Heart left ventricle (tissue), 16 donors: ENCODE measurements at regions not wholly inside any gene's neighbourhood (a gene's known extent, or its start where the extent isn't known, plus 50 kb on each side); places are given as distances from the start of the nearest gene placed in this dataset.

Source experiments
- ATAC-seq, 4 donors: fragments of 200-7000 bp; cut with Tn5 transposase; one replicate each; pipeline ENCODE4 v1.9.1; 2020 to 2022; ENCODE audit warnings: moderate library complexity in 4 of 4, mild to moderate bottlenecking in 3 of 4, moderate number of reproducible peaks in 1 of 4
- DNase-seq, 5 donors: peaks; one replicate each; pipeline ENCODE4 v3.0.0-alpha.2; 2020
- H3K27ac ChIP-seq, 12 donors: fragments of 200-600 bp; sonication (generic) in 4 of 12; one replicate each; pipeline versions ENCODE4 v1.5.0 to v1.8.0; 2016 to 2022; ENCODE audit warnings: mild to moderate bottlenecking in 2 of 12
- H3K27me3 ChIP-seq, 9 donors: fragments of 200-600 bp; sonication (generic) in 2 of 9; one replicate each; pipeline versions ENCODE4 v1.5.1 to v1.8.0; 2016 to 2022; ENCODE audit warnings: mild to moderate bottlenecking in 3 of 9
- H3K36me3 ChIP-seq, 9 donors: fragments of 200-600 bp; sonication (generic) in 2 of 9; one replicate each; pipeline versions ENCODE4 v1.5.0 to v1.8.0; 2018 to 2022; ENCODE audit warnings: mild to moderate bottlenecking in 2 of 9
- H3K4me1 ChIP-seq, 12 donors: fragments of 200-600 bp; sonication (generic) in 4 of 12; one replicate each; pipeline versions ENCODE4 v1.5.0 to v1.8.0; 2016 to 2022; ENCODE audit warnings: mild to moderate bottlenecking in 3 of 12
- H3K4me3 ChIP-seq, 12 donors: fragments of 200-600 bp; sonication (generic) in 4 of 12; one replicate each; pipeline versions ENCODE4 v1.5.0 to v1.8.0; 2017 to 2022; ENCODE audit warnings: mild to moderate bottlenecking in 9 of 12, moderate library complexity in 4 of 12
- H3K9me3 ChIP-seq, 12 donors: fragments of 200-600 bp; sonication (generic) in 4 of 12; one replicate each; pipeline versions ENCODE4 v1.5.0 to v1.8.0; 2016 to 2022; ENCODE audit warnings: mild to moderate bottlenecking in 1 of 12
- POLR2A ChIP-seq, 2 donors: fragments of 450-650 bp; IDR thresholded peaks; one replicate each; pipeline ENCODE4 v1.6.1; 2017; ENCODE audit warnings: antibody characterized with exemption in 2 of 2, mild to moderate bottlenecking in 2 of 2, moderate library complexity in 2 of 2
- WGBS, 4 donors: extraction: QIAGEN DNeasy Blood & Tissue Kit in 2 of 4; methylation state at CpG; one replicate each; pipeline versions ENCODE4 v1.1.5 to v1.1.7; 2013 to 2018; 5-methylcytosine and 5-hydroxymethylcytosine counted together
- intact Hi-C, 10 donors: fragments of 100-400 bp; cut with DNase I; formaldehyde crosslinking; loops; one replicate each; pipeline versions ENCODE4 v1.11.1 to v1.14.2; 2022
- TF ChIP-seq, protein P1 (sequence below), 12 donors: fragments of 200-600 bp; sonication (generic) in 4 of 12; IDR thresholded peaks; one replicate each; pipeline versions ENCODE4 v1.5.0 to v1.8.0; 2018 to 2022; ENCODE audit warnings: antibody characterized with exemption in 12 of 12, mild to moderate bottlenecking in 5 of 12
- donor health status: ischemic (EF 13 %, LVEDD 7.1; RV severe dilation, severe dysfunction).
- donor health status: healthy with polysubstance abuse.
- donor health status: DM: no; HTN: yes; CAD: no.
- donor health status: DM: no; HTN: no; CAD: no.
- donor health status: ischemic (EF 25% LVEDD 6.9; RV normal size, moderate dysfunction).
- donor health status: ischemic (EF 25% LVEDD 5.7; RV mildly dilated, moderate dysfunction).
- donor health status: healthy.
- donor health status: DM: yes; HTN: yes; CAD: no.
- donor health status: ischemic (EF 35%, LVEDD 5.7; RV mildly dilated, moderate dysfunction).
- donor health status: nonischemic (EF 11% LVEDD 7.7; RV severe dilation, severe dysfunction).
- donor health status: DM: yes; HTN: yes; CAD: no.
- donor health status: PGD.
- donor health status: ischemic (EF 29% LVEDD 5.4; RV normal size, mild dysfunction).
- donor health status: nonischemic (EF 23%, LVEDD 6.1; RV moderate dilation, normal function).

DNA sequence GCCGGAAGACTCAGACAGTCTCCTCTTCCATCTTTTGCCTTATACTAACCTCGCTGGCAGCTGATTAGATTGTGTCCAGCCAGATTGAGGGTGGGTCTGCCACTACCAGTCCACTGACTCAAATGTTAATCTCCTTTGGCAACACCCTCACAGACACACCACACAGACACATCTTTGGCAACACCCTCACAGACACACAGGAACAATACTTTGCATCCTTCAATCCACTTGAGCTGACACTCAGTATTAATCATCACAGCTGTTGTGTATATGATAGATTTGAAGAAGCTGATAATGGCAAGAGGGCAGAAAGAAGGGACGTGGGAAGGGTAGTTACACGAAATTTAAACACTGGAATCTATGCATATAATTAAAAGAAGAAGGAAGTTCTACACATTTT is 139.5 kb downstream of the ANKRD50 start:
- no peak for ATAC-seq
- Histone ChIP-seq H3K27ac (no peak overlapping the region), H3K4me3 (no peak overlapping the region), H3K9me3 (peaks cover 0 to 12% (median 6%) of the 10 kb centered on the region in 12 donors), H3K4me1 (no peaks in the 10 kb centered on the region), H3K27me3 (no peaks in the 10 kb centered on the region), H3K36me3 (no peaks in the 10 kb centered on the region)
- 51 to 67% (median 61%) methylated on average over 4 of the region's 4 CpGs for WGBS, 4 donors
- DNase-seq: no peak
- TF ChIP-seq, protein P1, sequence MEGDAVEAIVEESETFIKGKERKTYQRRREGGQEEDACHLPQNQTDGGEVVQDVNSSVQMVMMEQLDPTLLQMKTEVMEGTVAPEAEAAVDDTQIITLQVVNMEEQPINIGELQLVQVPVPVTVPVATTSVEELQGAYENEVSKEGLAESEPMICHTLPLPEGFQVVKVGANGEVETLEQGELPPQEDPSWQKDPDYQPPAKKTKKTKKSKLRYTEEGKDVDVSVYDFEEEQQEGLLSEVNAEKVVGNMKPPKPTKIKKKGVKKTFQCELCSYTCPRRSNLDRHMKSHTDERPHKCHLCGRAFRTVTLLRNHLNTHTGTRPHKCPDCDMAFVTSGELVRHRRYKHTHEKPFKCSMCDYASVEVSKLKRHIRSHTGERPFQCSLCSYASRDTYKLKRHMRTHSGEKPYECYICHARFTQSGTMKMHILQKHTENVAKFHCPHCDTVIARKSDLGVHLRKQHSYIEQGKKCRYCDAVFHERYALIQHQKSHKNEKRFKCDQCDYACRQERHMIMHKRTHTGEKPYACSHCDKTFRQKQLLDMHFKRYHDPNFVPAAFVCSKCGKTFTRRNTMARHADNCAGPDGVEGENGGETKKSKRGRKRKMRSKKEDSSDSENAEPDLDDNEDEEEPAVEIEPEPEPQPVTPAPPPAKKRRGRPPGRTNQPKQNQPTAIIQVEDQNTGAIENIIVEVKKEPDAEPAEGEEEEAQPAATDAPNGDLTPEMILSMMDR (IDR thresholded peaks at IDR 0.05): no peak
- no peak for TF ChIP-seq POLR2A (IDR thresholded peaks at IDR 0.05)
- intact Hi-C loops: no loop called here

DNA sequence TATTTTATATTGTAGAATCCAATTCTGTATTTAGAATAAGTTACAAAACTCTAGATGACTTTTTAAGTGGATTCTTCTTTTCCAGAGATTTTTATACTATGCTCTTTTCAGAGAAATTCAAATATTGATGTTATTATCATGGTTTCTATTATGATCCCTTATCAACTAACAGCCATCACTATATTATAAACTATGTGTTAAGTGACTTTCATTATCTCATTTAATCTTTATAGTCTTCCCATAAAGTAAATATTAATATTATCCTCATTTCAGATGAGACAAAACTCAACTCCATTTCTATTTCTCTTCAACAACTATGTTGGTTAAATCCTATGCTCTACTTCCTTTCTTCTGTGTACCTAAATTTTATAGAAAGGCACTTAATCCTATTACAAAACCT is 132.6 kb downstream of the ANKRD50 start:
- Histone ChIP-seq H3K9me3 (peaks cover 0 to 16% (median 8%) of the 10 kb centered on the region in 12 donors), H3K27me3 (no peaks in the 10 kb centered on the region), H3K4me1 (no peaks in the 10 kb centered on the region), H3K4me3 (no peak overlapping the region), H3K36me3 (no peaks in the 10 kb centered on the region), H3K27ac (no peak overlapping the region)
- TF ChIP-seq, protein P1 (IDR thresholded peaks at IDR 0.05): no peak
- TF ChIP-seq POLR2A (IDR thresholded peaks at IDR 0.05): no peak
- intact Hi-C loops: no loop called here
- DNase-seq: no peak
- no peak for ATAC-seq

DNA sequence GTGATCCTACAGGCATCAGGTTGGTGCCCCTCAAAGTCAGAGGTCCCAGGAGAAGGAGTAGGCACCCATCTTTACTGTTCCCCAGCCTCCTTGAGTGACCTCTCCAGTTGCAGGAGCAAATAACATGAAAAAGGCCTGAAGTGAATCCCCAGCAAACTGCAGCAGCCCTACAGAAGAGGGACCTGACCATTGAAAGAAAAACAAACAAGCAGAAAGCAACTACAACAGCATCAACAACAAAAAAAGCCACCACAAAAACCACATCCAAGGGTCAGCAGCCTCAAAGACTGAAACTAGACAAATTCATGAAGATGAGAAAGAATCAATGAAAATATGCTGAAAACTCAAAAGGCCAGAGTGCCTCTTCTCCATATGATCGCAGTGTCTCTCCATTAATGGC is 128.7 kb downstream of the ANKRD50 start:
- WGBS, 4 donors: 97 to 100% (median 99%) methylated on average over 1 of the region's 1 CpG
- H3K4me1 ChIP-seq: no peaks in the 10 kb centered on the region
- intact Hi-C loops: no loop called here
- no peak overlapping the region for H3K4me3 ChIP-seq
- no peaks in the 10 kb centered on the region for H3K27me3 ChIP-seq
- no peaks in the 10 kb centered on the region for H3K36me3 ChIP-seq
- H3K27ac ChIP-seq: no peak overlapping the region
- H3K9me3 ChIP-seq: peaks cover 0 to 16% (median 4%) of the 10 kb centered on the region in 12 donors
- TF ChIP-seq, protein P1 (IDR thresholded peaks at IDR 0.05): no peak
- TF ChIP-seq POLR2A (IDR thresholded peaks at IDR 0.05): no peak
- ATAC-seq (no peak), DNase-seq (no peak)

DNA sequence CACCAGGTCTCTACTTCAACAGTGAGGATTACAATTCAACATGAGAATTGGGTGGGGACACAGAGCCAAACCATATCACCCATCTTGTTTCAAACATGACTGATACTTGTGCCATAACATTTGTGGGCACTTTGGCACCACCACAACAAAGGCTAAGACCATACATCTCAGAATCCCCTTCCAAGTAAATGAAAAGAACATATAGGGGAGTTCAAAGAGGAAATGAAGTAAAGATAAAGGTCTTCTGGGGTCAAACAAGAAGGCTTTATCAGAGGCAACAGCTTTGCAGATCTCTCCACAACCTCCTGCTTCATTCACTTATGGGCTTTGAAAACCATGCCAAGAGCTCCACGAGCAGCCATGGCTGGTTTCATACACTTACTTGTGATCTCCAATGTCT is 122.7 kb downstream of the ANKRD50 start:
- no peak for TF ChIP-seq POLR2A (IDR thresholded peaks at IDR 0.05)
- TF ChIP-seq, protein P1 (IDR thresholded peaks at IDR 0.05): no peak
- no peaks in the 10 kb centered on the region for H3K36me3 ChIP-seq
- intact Hi-C loops: no loop called here
- no peak for ATAC-seq
- DNase-seq: no peak
- no peaks in the 10 kb centered on the region for H3K4me1 ChIP-seq
- H3K4me3 ChIP-seq: no peak overlapping the region
- H3K9me3 ChIP-seq: peaks cover 0 to 16% (median 4%) of the 10 kb centered on the region in 12 donors
- WGBS, 4 donors: 71 to 88% (median 81%) methylated on average over 1 of the region's 1 CpG
- H3K27me3 ChIP-seq: no peaks in the 10 kb centered on the region
- H3K27ac ChIP-seq: no peak overlapping the region
